Tibial nerve (tissue), 4 donors: ENCODE measurements at regions not wholly inside any gene's neighbourhood (a gene's known extent, or its start where the extent isn't known, plus 50 kb on each side); places are given as distances from the start of the nearest gene placed in this dataset.

Experiments
- DNase-seq, 2 donors: peaks; one replicate each; pipeline ENCODE4 v3.0.0-alpha.2; 2019; ENCODE audit warnings: low spot score in 2 of 2
- H3K27ac ChIP-seq, 4 donors: fragments of 200-600 bp; sonication (generic) in 3 of 4; one replicate each; pipeline ENCODE4 v1.5.1; 2017 to 2019; ENCODE audit warnings: mild to moderate bottlenecking in 1 of 4
- H3K27me3 ChIP-seq, 2 donors: fragments of 200-600 bp; sonication (generic) in 1 of 2; one replicate each; pipeline versions ENCODE4 v1.5.1 to v1.6.0; 2017 to 2019
- H3K36me3 ChIP-seq, 3 donors: fragments of 200-600 bp; sonication (generic); one replicate each; pipeline ENCODE4 v1.5.1; 2018 to 2019
- H3K4me1 ChIP-seq, 4 donors: fragments of 200-600 bp; sonication (generic) in 3 of 4; one replicate each; pipeline ENCODE4 v1.5.1; 2017 to 2019
- H3K4me3 ChIP-seq, 4 donors: fragments of 200-600 bp; sonication (generic) in 3 of 4; one replicate each; pipeline ENCODE4 v1.5.1; 2017 to 2019; ENCODE audit warnings: mild to moderate bottlenecking in 1 of 4, moderate library complexity in 1 of 4
- H3K9me3 ChIP-seq, 4 donors: fragments of 200-600 bp; sonication (generic) in 3 of 4; one replicate each; pipeline ENCODE4 v1.5.1; 2017 to 2019
- EP300 ChIP-seq, 2 donors: sonication (generic); formaldehyde crosslinking; IDR thresholded peaks; one replicate each; pipeline ENCODE4 v1.6.1; 2017; ENCODE audit warnings: antibody characterized with exemption in 2 of 2, mild to moderate bottlenecking in 1 of 2
- POLR2A ChIP-seq, 2 donors: fragments of 450-650 bp; IDR thresholded peaks; one replicate each; pipeline ENCODE4 v1.6.1; 2017; ENCODE audit warnings: antibody characterized with exemption in 2 of 2, mild to moderate bottlenecking in 2 of 2, moderate library complexity in 2 of 2
- WGBS, 2 donors: methylation state at CpG; one replicate each; pipeline ENCODE4 v1.1.5; 2018; 5-methylcytosine and 5-hydroxymethylcytosine counted together
- TF ChIP-seq, protein P1 (sequence below), 5 experiments: fragments of 200-600 bp in 3 of 5; fragments of 450-650 bp in 2 of 5; sonication (generic) in 3 of 5; IDR thresholded peaks; one replicate each; pipeline ENCODE4 v1.5.1; 2016 to 2019; ENCODE audit warnings: antibody characterized with exemption in 5 of 5, mild to moderate bottlenecking in 3 of 5, moderate library complexity in 2 of 5

DNA sequence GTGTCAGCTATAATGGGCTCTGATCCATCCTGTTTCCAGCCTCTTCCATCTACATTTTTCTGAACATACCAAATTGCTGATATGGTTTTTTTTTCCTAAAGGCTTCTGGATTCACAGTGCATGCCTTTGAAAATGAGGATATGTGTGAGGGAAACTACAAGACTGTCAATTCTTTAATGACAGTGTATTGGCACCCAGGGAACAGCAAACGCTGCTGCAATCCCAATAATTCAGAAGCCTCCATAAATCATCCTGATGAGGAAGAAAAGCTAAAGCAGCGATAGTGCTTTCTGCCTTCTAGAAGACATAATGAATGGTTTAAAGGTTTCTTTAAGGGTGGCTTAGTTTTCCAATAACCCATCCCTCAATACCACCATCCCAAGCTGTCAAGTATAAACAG is 304.5 kb upstream of the PKDCC start:
- H3K27ac ChIP-seq: no peak overlapping the region
- no peak for TF ChIP-seq EP300 (IDR thresholded peaks at IDR 0.05)
- TF ChIP-seq POLR2A (IDR thresholded peaks at IDR 0.05): no peak
- 51 to 66% methylated on average over 2 of the region's 2 CpGs for WGBS, 2 donors
- H3K27me3 ChIP-seq: no peaks in the 10 kb centered on the region
- H3K36me3 ChIP-seq: no peaks in the 10 kb centered on the region
- H3K4me3 ChIP-seq: no peak overlapping the region
- H3K9me3 ChIP-seq: no peaks in the 10 kb centered on the region
- no peaks in the 10 kb centered on the region for H3K4me1 ChIP-seq
- DNase-seq: no peak

DNA sequence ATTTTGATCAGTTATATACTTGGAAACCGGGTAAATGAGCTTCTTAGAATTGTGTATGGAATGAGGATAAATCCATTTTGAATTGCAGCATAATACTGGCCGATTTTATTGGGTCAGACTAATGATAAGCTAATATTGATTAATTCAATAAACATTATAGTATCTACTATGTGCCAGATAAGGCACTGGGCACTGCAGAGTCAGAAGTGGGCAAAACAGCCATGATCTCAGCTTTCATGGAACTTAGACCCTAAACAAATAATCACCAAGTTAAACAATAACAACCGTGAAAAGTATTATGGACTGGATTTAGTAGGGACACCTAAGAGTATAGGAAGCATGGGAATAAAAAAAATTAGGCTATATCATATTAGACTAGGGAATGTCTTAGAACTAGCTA is 297.0 kb upstream of the PKDCC start:
- Histone ChIP-seq H3K27me3 (no peaks in the 10 kb centered on the region), H3K27ac (no peak overlapping the region), H3K4me1 (no peaks in the 10 kb centered on the region), H3K4me3 (no peak overlapping the region), H3K36me3 (no peaks in the 10 kb centered on the region), H3K9me3 (no peaks in the 10 kb centered on the region)
- DNase-seq: no peak
- no peak for TF ChIP-seq POLR2A (IDR thresholded peaks at IDR 0.05)
- no peak for TF ChIP-seq EP300 (IDR thresholded peaks at IDR 0.05)
- TF ChIP-seq, protein P1, sequence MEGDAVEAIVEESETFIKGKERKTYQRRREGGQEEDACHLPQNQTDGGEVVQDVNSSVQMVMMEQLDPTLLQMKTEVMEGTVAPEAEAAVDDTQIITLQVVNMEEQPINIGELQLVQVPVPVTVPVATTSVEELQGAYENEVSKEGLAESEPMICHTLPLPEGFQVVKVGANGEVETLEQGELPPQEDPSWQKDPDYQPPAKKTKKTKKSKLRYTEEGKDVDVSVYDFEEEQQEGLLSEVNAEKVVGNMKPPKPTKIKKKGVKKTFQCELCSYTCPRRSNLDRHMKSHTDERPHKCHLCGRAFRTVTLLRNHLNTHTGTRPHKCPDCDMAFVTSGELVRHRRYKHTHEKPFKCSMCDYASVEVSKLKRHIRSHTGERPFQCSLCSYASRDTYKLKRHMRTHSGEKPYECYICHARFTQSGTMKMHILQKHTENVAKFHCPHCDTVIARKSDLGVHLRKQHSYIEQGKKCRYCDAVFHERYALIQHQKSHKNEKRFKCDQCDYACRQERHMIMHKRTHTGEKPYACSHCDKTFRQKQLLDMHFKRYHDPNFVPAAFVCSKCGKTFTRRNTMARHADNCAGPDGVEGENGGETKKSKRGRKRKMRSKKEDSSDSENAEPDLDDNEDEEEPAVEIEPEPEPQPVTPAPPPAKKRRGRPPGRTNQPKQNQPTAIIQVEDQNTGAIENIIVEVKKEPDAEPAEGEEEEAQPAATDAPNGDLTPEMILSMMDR (IDR thresholded peaks at IDR 0.05): no peak
- 78 to 82% methylated on average over 3 of the region's 3 CpGs for WGBS, 2 donors

DNA sequence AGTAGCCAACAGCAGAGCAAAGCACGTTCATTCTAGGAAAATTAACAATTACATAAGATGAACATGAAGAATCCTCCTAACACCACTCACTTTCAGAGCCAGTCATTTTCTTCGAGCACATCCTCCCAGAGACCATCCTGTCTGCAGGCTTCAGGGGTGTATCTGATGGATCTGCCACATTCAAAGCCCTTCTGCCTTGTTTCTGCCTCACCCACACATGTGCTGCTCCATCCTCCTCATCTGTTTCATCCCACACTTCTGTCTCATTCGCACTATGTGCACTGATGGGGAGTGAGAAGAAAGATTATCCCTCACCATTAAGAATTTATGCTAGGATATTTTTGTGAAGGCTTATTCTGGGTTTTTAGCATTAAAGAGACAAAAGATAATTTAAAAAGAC is 287.9 kb upstream of the PKDCC start:
- Histone ChIP-seq H3K9me3 (no peaks in the 10 kb centered on the region), H3K4me3 (no peak overlapping the region), H3K27ac (no peak overlapping the region), H3K27me3 (no peaks in the 10 kb centered on the region), H3K36me3 (no peaks in the 10 kb centered on the region), H3K4me1 (no peaks in the 10 kb centered on the region)
- no peak for DNase-seq
- 81 to 83% methylated on average over 3 of the region's 3 CpGs for whole genome bisulfite sequencing, 2 donors
- TF ChIP-seq, protein P1 (IDR thresholded peaks at IDR 0.05): no peak
- TF ChIP-seq POLR2A (IDR thresholded peaks at IDR 0.05): no peak
- TF ChIP-seq EP300 (IDR thresholded peaks at IDR 0.05): no peak

DNA sequence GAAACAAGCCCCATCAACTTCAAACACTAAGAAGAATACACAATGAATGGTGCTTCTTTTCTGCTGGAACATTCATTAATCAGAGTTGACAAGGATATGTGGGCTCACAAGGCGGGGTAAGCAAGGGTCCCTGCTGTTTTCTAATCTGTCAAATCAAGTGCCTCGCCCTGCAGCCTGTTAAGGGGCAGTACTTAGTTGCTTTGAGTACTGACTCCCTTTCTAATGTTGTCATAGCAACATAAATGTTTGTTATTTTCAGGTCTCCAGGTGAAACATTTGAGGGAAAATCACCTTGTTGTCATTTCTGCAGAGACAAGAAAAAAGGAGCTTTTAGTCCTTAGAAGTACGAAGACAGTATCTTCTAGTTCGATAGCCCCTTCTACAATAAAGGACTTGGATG is 284.7 kb upstream of the PKDCC start:
- Histone ChIP-seq H3K36me3 (no peaks in the 10 kb centered on the region), H3K4me3 (no peak overlapping the region), H3K9me3 (no peaks in the 10 kb centered on the region), H3K4me1 (no peaks in the 10 kb centered on the region), H3K27me3 (no peaks in the 10 kb centered on the region), H3K27ac (no peak overlapping the region)
- no peak for DNase-seq
- no peak for TF ChIP-seq EP300 (IDR thresholded peaks at IDR 0.05)
- TF ChIP-seq, protein P1 (IDR thresholded peaks at IDR 0.05): no peak
- no peak for TF ChIP-seq POLR2A (IDR thresholded peaks at IDR 0.05)
- WGBS, 2 donors: 73 to 86% methylated on average over 4 of the region's 4 CpGs

DNA sequence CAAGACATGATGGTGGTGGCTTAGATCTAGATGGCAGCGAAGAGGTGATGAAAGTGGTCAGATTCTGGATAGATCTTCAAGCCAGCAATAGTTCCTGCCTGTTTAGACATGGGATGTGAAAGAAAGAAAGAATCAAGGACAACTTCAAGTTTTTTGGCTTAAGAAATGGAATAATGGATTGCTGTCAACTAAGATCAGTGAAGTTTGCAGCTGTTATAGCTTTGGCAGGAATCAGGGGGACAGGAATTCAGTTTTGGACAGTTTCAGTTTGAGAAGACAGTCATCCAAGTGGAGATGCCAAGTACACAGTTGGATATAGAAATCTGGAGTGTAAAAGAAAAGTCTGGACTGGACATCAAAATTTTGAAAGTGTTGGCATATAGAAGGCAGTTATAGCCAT is 283.7 kb upstream of the PKDCC start:
- no peak for TF ChIP-seq EP300 (IDR thresholded peaks at IDR 0.05)
- TF ChIP-seq POLR2A (IDR thresholded peaks at IDR 0.05): no peak
- TF ChIP-seq, protein P1 (IDR thresholded peaks at IDR 0.05): no peak
- Histone ChIP-seq H3K4me3 (no peak overlapping the region), H3K4me1 (no peaks in the 10 kb centered on the region), H3K27ac (no peak overlapping the region), H3K9me3 (no peaks in the 10 kb centered on the region), H3K27me3 (no peaks in the 10 kb centered on the region), H3K36me3 (no peaks in the 10 kb centered on the region)
- 78 to 87% methylated on average over 1 of the region's 1 CpG for WGBS, 2 donors
- no peak for DNase-seq

DNA sequence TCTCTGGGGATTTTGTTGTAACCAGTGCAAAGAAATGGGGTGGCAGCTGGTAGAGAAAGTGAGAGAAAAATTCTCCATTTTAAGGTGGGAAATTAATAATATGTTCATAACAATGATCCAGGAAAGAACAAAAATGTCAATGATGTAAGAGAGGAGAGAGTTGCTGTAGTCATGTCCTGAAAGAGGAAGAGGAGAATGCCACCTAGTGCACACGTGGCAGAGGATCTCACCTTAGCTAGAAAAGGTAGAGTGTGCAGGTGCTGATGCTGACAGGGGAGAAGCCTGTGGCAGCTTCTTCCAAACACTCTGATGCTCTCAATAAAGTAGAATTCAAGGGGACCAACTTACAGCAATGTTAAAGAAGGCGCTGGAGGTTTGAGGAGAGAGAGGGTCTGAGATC is 282.9 kb upstream of the PKDCC start:
- Histone ChIP-seq H3K27ac (no peak overlapping the region), H3K4me3 (no peak overlapping the region), H3K27me3 (no peaks in the 10 kb centered on the region), H3K36me3 (no peaks in the 10 kb centered on the region), H3K9me3 (no peaks in the 10 kb centered on the region), H3K4me1 (no peaks in the 10 kb centered on the region)
- TF ChIP-seq POLR2A (IDR thresholded peaks at IDR 0.05) (no peak), EP300 (IDR thresholded peaks at IDR 0.05) (no peak)
- TF ChIP-seq, protein P1 (IDR thresholded peaks at IDR 0.05): no peak
- 70 to 80% methylated on average over 2 of the region's 2 CpGs for WGBS, 2 donors
- DNase-seq: no peak
